ENCODE measurements at regions not wholly inside any gene's neighbourhood (a gene's known extent, or its start where the extent isn't known, plus 50 kb on each side); places are given as distances from the start of the nearest gene placed in this dataset.
A peak's percentile ranks its signal among the peaks of the same experiment; 100 is the strongest.

DNA sequence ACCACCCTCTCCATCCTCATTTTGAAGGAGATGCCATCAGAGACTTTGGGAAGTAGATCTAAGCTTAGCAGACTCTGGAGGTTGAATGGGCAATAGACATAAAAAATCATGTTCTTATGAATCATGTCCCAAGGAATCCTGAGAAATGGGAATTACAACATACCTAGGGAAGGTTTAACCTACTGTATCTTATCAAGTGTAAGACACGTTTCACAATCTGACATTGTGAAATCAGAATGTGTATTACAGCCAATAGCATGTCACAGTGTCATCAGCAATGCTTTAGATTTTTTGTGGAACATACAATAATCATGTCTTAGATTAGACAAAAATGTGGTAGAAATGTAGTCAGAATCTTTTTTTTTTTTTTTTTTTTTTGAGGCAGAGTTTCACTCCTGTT, 332.4 kb upstream of the TLE3 start:
- no peak for DNase-seq (ENCODE audit: low spot score)

DNA sequence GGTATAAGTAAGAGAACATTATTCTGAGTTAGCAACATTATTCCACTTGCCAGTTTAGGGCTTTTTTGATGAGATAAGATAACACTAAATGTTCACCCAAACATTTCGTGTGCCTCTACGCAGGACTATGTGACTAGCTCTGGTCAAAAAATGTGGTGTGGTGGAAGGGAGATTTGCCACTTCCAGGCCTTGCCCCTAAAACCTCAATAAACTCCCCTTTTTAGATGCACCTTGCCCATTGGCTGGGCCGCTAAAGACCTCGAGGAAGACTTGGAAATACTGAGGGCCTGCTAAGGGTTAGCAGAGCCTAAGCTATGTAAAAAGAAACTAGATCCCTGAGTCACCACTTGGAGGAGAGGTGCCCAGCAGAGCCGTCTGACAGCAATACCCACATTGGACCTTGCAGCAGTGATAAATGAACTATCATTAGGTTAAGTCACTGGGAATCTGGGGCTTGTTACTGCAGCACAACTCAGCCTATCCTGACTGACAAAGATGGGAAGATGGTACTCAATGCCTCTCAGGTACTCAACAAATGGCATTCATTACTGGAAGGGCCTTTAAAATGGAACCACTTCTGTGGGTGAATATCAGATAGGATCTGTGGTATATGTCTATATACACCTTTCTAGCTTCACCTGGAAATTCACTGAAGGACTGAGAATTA, 331.5 kb upstream of the TLE3 start:
- peak; percentile 18 for DNase-seq (ENCODE audit: low spot score)

DNA sequence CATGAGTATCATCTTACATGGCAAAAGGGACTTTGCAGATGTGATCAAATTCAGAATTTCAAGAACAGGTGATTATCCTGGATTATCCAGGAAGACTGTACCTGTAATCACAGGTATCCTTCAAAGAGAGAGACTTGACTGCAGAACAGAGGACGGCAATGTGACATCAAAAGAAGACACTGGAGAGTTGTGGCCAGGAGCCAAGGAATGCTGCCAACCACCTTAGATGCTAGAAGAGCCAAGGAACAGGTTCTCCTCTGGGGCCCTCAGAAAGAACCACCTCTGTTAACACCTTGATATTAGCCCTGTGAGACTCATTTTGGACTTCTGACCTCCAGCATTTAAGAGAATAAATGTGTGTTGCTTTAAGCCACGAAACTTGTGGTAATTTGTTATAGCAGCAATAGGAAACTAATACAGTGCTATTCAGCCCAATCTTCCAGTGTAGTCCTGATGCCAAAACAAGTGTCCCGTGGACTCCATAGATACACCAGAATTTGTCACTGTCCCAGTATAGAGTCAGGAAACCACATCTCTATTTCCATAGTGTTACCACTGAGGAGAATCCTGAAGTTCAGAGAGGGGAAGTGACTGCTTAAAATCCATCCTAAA, 330.6 kb upstream of the TLE3 start:
- DNase-seq (ENCODE audit: low spot score): no peak

DNA sequence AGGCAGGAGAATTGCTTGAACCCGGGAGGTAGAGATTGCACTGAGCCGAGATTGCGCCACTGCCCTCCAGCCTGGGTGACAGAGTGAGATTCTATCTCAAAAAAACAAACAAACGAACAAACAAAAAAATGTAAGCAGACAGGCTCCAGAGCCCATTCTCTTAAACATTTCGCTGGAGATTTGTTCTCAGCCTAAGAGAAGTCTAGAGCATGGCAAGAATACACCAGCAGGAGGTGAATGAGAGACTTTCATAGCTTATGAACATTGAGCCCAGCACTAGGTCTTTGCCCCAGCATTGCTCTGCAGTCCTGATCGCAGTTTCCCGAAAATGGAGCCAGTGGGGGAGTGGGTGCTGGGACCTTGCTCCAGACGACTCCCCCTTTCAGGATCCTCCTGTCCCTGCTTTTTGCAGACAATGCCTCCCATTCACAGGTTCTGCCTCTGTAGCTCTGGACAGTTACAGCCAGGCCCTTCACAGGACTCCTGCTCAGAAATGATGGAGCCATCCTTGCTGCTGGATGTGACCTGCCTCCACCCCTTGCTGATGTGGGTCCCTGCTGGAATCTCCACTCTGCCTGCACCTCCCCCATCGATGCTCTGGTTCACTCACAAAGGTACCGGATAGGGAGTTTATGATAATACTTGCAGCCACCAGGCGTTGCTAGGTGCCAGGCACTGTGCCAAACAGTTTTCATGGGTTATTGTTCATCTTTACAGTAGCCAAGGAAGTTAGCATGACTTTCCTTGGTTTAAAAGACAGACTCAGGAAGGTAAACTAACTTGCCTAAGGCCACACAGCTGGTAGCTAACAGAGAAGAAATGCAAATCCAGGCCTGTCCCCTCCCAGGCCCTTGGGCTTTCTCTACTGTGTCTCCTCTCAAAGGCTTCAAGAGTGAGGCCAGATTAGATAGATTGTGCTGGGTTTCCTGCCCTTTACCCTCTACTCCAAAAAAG, 329.7 kb upstream of the TLE3 start:
- no peak for DNase-seq (ENCODE audit: low spot score)

- no peak for DNase-seq (ENCODE audit: low spot score)
These were observed 328.5 kb upstream of the TLE3 start for GRCh38 chr15:70426096-70426821.

- no peak for DNase-seq (ENCODE audit: low spot score)
These were observed 327.3 kb upstream of the TLE3 start for GRCh38 chr15:70424937-70425411.

DNA sequence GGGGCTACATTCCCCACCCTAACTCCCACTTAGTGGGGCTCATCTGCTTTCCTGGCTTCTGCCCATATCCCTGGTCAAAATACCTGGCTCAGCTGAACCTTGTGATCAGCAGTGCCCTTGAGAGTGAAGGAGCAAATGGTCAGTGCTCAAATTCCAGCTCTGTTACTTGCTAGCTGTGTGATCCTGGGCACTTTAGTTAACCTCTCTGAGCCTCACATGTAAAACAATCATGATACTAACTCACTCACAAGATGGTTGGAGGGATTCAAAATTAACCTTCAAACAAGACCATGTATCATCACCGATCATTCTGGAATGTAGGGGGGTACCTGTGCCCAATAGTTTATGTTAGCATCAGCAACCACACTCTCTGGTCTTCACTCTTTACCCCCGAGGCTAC, 325.6 kb upstream of the TLE3 start:
- no peak for DNase-seq (ENCODE audit: low spot score)

GRCh38 chr15:70422342-70422741, 324.6 kb upstream of the TLE3 start:
- no peak for DNase-seq (ENCODE audit: low spot score)

GRCh38 chr15:70420948-70421482, 323.3 kb upstream of the TLE3 start:
- DNase-seq (ENCODE audit: low spot score): no peak

DNA sequence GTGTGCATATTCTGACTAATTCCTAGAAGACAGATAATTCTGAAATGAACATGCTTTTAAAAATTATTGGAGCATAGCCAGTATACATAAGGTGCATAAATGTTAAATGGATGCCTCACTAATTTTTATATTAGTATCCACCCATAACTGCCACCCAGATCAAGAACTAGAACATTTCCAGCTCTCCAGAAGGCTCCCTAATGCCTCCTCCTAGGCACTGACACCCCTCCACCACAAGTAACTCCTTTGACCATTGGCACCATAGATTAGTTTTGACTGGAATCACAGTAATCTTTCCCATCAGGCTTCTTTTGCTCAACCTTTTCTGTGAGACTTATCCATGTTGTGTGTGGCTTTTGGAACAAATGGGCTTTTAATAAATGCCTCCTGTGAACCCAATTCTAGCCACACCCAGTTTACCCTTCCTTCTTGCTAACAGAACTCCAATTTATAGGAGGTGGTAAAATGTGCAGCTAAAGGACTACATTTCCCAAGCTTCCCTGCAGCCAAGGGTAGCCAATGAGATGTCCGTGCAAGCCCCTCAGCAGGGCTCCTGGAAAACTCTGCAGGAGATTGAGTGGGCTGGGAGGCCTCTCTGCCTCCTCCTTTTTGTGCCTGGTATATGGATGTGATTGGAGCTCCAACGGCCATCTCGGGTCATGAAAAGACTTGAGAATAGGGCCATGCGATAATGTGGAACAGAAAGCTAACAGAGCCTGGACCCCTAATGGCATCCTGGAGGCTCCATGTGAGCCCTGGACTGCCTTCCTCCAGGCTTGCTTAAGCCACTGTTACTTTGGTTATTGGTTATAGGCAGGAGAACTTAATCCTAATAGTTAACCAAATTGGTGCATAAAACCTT, 322.6 kb upstream of the TLE3 start:
- DNase-seq (ENCODE audit: low spot score): no peak

- DNase-seq (ENCODE audit: low spot score): no peak
These were observed 321.2 kb upstream of the TLE3 start for GRCh38 chr15:70418943-70419342.

GRCh38 chr15:70417535-70417934, 319.8 kb upstream of the TLE3 start:
- DNase-seq (ENCODE audit: low spot score): no peak

GRCh38 chr15:70416829-70417228, 319.1 kb upstream of the TLE3 start:
- DNase-seq (ENCODE audit: low spot score): no peak

GRCh38 chr15:70415398-70415797, 317.7 kb upstream of the TLE3 start:
- peak; percentile 80 for DNase-seq (ENCODE audit: low spot score)

DNA sequence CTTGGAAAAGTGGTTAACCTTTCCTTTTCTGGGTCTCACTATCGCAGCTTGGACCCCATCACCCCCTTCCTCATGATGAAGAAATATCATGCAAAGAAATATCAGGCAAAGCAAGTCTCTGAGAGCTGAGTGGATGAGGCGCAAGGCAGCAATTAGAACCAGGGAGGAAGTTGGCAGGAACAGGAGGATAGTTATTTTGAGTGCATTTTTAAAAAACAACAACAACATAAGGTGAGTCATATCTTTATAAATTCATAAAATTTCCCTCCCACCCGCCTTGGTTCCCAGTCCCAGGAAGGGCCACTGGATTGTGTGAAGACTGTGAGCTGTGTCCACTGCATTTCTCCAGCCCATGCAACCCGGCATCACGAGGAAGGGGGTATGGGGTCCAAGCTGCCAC, 316.9 kb upstream of the TLE3 start:
- DNase-seq (ENCODE audit: low spot score): no peak

GRCh38 chr15:70412794-70413193, 315.1 kb upstream of the TLE3 start:
- DNase-seq (ENCODE audit: low spot score): no peak

DNA sequence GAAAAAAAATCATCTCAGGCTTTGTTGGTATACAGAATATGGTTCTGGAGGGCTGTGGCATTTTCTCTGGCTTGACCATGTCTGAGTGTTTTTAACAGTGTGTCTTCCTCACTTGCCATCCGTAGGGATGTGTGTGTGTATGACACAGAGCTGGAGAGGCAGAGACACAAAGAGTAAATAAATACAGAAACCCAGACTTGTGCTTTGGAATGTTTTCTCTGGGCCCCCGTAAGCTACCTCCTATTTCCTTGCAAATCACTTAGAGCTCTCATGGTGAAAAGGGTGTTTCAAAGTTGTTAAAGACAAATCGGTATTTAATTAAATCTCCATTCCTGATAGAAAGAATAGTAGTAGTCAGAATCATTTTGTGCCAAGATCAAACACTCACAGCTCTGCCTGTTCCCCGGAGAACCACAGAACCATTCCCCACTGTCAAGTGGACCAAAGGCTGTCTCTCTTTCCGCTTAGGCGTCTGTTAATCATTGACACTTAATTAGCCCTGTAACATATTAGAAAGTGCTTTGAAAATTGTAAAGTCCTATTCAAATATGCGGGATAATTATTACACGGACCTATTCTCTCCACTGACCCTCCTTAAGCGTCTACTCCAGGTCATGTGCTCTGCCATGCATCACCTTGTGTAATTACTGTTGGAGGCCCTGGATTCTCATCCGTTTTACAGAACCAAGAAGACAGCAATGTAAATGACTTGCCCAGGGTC, 313.6 kb upstream of the TLE3 start:
- no peak for DNase-seq (ENCODE audit: low spot score)

DNA sequence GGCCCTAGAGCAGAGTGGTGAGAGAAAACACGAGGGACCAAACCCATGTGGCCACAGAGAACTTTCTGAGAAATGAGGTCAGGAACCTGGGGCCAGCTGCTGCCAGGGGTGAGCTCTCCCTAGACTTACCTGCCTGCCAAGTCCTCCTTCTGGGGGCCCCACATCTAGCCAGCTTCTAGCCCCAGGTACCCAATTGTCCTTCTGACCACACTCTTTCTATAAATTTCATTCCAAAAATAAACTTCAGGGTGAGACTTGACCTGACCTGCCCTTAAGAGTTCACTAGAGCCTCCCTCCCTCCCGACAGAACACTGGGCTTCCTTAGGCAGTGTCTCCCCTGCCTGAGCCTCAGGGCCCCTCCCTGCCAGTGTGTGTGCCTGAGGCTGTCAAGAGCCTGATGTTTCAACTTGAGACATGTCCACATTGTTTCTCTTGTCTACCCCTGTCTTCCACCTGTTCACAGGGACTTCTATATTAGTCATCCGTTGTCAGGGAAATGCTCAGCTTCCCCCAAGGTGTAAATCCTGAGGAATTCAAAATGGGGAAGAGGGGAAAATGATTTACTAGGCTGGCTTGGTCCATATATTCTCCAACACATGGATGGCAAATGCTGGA, 312.8 kb upstream of the TLE3 start:
- DNase-seq (ENCODE audit: low spot score): no peak

- no peak for DNase-seq (ENCODE audit: low spot score)
These were observed 311.7 kb upstream of the TLE3 start for GRCh38 chr15:70409388-70409787.
